ENCODE measurements at regions not wholly inside any gene's neighbourhood (a gene's known extent, or its start where the extent isn't known, plus 50 kb on each side); places are given as distances from the start of the nearest gene placed in this dataset.

GRCh38 chr20:6485351-6485750, 282.1 kb upstream of the BMP2 start:
- WGBS, 2 donors: 80% methylated on average over 7 of the region's 7 CpGs
- DNase-seq (ENCODE audit: low spot score in 2 of 2): no peak
- no peak overlapping the region for H3K4me3 ChIP-seq (ENCODE audit: low read depth, poor library complexity, severe bottlenecking)
- no peak for TF ChIP-seq CTCF (IDR thresholded peaks at IDR 0.05)
- TF ChIP-seq POLR2A (IDR thresholded peaks at IDR 0.05): no peak
- intact Hi-C loops (cut with DNase I; ENCODE audit: low total_unique reads): no loop called here

- DNase-seq (ENCODE audit: low spot score in 2 of 2): no peak
- H3K4me3 ChIP-seq (ENCODE audit: low read depth, poor library complexity, severe bottlenecking): no peak overlapping the region
- WGBS, 2 donors: 89 to 92% methylated on average over 2 of the region's 2 CpGs
- TF ChIP-seq POLR2A (IDR thresholded peaks at IDR 0.05) (no peak), CTCF (IDR thresholded peaks at IDR 0.05) (no peak)
- intact Hi-C loops (cut with DNase I; ENCODE audit: low total_unique reads): no loop called here
These were observed 283.8 kb upstream of the BMP2 start for GRCh38 chr20:6483727-6484126.

DNA sequence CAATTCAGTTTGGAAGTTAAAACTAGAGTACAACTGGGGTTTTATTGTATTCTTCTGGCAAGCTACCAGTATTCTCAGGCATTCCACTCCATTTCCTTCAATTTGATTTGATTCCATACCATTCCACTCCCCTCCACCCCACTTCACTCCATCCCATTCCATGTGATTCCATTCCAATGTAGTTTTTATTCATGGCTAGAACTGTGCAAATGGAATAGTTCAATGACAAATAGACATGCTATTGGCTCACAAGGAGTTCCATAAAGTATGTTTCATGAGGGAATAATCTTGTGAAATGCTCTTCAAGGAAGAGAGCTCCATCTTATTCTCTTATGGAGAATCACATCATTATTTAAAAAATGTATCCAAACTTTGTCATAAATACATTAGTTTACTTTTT, 285.0 kb upstream of the BMP2 start:
- DNase-seq (ENCODE audit: low spot score in 2 of 2): no peak
- TF ChIP-seq CTCF (IDR thresholded peaks at IDR 0.05) (no peak), POLR2A (IDR thresholded peaks at IDR 0.05) (no peak)
- intact Hi-C loops (cut with DNase I; ENCODE audit: low total_unique reads): no loop called here
- H3K4me3 ChIP-seq (ENCODE audit: low read depth, poor library complexity, severe bottlenecking): no peak overlapping the region

- H3K4me3 ChIP-seq (ENCODE audit: low read depth, poor library complexity, severe bottlenecking): no peak overlapping the region
- intact Hi-C loops (cut with DNase I; ENCODE audit: low total_unique reads): no loop called here
- WGBS, 2 donors: 53 to 59% methylated on average over 7 of the region's 7 CpGs
- TF ChIP-seq POLR2A (IDR thresholded peaks at IDR 0.05): no peak
- TF ChIP-seq CTCF (IDR thresholded peaks at IDR 0.05): no peak
- no peak for DNase-seq (ENCODE audit: low spot score in 2 of 2)
These were observed 286.9 kb upstream of the BMP2 start for GRCh38 chr20:6480328-6481200.

GRCh38 chr20:6473197-6473596, 294.3 kb upstream of the BMP2 start:
- no peak for DNase-seq (ENCODE audit: low spot score in 2 of 2)
- no peak overlapping the region for H3K4me3 ChIP-seq (ENCODE audit: low read depth, poor library complexity, severe bottlenecking)
- intact Hi-C loops (cut with DNase I; ENCODE audit: low total_unique reads): no loop called here
- no peak for TF ChIP-seq POLR2A (IDR thresholded peaks at IDR 0.05)
- no peak for TF ChIP-seq CTCF (IDR thresholded peaks at IDR 0.05)

GRCh38 chr20:6471871-6472270, 295.6 kb upstream of the BMP2 start:
- DNase-seq (ENCODE audit: low spot score in 2 of 2): no peak
- WGBS, 2 donors: 85 to 90% methylated on average over 1 of the region's 1 CpG
- intact Hi-C loops (cut with DNase I; ENCODE audit: low total_unique reads): no loop called here
- no peak overlapping the region for H3K4me3 ChIP-seq (ENCODE audit: low read depth, poor library complexity, severe bottlenecking)
- no peak for TF ChIP-seq CTCF (IDR thresholded peaks at IDR 0.05)
- TF ChIP-seq POLR2A (IDR thresholded peaks at IDR 0.05): no peak
